Loucy (cell line): ENCODE measurements at regions not wholly inside any gene's neighbourhood (a gene's known extent, or its start where the extent isn't known, plus 50 kb on each side); places are given as distances from the start of the nearest gene placed in this dataset.

Source experiments
- H2AFZ ChIP-seq: fragments of 200-600 bp; sonication (generic); 2 replicates; pipeline ENCODE4 v1.6.0; 2016; ENCODE audit warnings: antibody characterized with exemption, mild to moderate bottlenecking, low read length, moderate library complexity
- H3F3A ChIP-seq: fragments of 200-600 bp; 2 replicates; pipeline ENCODE4 v1.6.0; 2016; ENCODE audit warnings: antibody characterized with exemption, low read depth, mild to moderate bottlenecking
- H3K27me3 ChIP-seq: fragments of 200-600 bp; sonication (generic); 2 replicates; pipeline ENCODE4 v1.6.1; 2014; ENCODE audit warnings: low read length, mild to moderate bottlenecking; ENCODE audit not compliant: insufficient read depth, poor library complexity, severe bottlenecking
- H3K36me3 ChIP-seq: fragments of 200-600 bp; sonication (generic); 2 replicates; pipeline ENCODE4 v1.6.1; 2016; ENCODE audit warnings: low read length; ENCODE audit not compliant: insufficient read depth
- H3K4me1 ChIP-seq: fragments of 200-600 bp; sonication (generic); 2 replicates; pipeline ENCODE4 v1.5.1; 2014; ENCODE audit warnings: low read length, mild to moderate bottlenecking; ENCODE audit not compliant: insufficient read depth, poor library complexity, severe bottlenecking
- H3K4me2 ChIP-seq: fragments of 200-600 bp; sonication (generic); 2 replicates; pipeline ENCODE4 v1.6.0; 2014; ENCODE audit warnings: antibody characterized with exemption, low read length, low read depth, mild to moderate bottlenecking; ENCODE audit not compliant: poor library complexity, severe bottlenecking
- H3K4me3 ChIP-seq: fragments of 200-600 bp; sonication (generic); 2 replicates; pipeline ENCODE4 v1.5.1; 2014; ENCODE audit warnings: low read length, mild to moderate bottlenecking, mixed read lengths; ENCODE audit not compliant: poor library complexity, severe bottlenecking
- H3K79me2 ChIP-seq: fragments of 200-600 bp; sonication (generic); 2 replicates; pipeline ENCODE4 v1.6.1; 2014; ENCODE audit warnings: low read length; ENCODE audit not compliant: insufficient read depth
- H3K9ac ChIP-seq: fragments of 200-600 bp; sonication (generic); 2 replicates; pipeline ENCODE4 v1.6.0; 2014; ENCODE audit warnings: mild to moderate bottlenecking, low read depth, low read length, moderate library complexity; ENCODE audit not compliant: poor library complexity, severe bottlenecking
- H3K9me2 ChIP-seq: fragments of 200-600 bp; sonication (generic); replicated peaks from 2 replicates; pipeline ENCODE4 v1.6.1; 2016; ENCODE audit warnings: low read depth, low read length, mixed read lengths
- H3K9me3 ChIP-seq: fragments of 200-600 bp; sonication (generic); 2 replicates; pipeline ENCODE4 v1.6.1; 2014; ENCODE audit warnings: mild to moderate bottlenecking, antibody characterized with exemption, low read length, low read depth; ENCODE audit not compliant: insufficient read depth
- H4K20me1 ChIP-seq: fragments of 200-600 bp; sonication (generic); 2 replicates; pipeline ENCODE4 v1.6.0; 2014; ENCODE audit warnings: antibody characterized with exemption, low read length, mild to moderate bottlenecking; ENCODE audit not compliant: insufficient read depth, poor library complexity, severe bottlenecking
- EZH2phosphoT487 ChIP-seq: fragments of 200-600 bp; IDR thresholded peaks from 2 replicates; pipeline ENCODE4 v1.6.1; 2018; ENCODE audit warnings: antibody characterized with exemption, mild to moderate bottlenecking, moderate library complexity, borderline replicate concordance
- TF ChIP-seq, protein P1 (sequence below): fragments of 200-600 bp; sonication (generic); conservative IDR thresholded peaks from 2 replicates; pipeline ENCODE4 v1.5.1; 2014; ENCODE audit warnings: mild to moderate bottlenecking, antibody characterized with exemption, low read length

GRCh38 chr12:67752226-67752732 is 103.7 kb downstream of the DYRK2 start:
- H3K9me2 ChIP-seq = 0 out of 2 replicates have a peak, but pooled peaks cover 5% of the 10 kb centered on the region
- no peaks in the 10 kb centered on the region for H3K36me3 ChIP-seq
- no peaks in the 10 kb centered on the region for H4K20me1 ChIP-seq
- no peak overlapping the region for H2AFZ ChIP-seq
- no peaks in the 10 kb centered on the region for H3F3A ChIP-seq
- no peaks in the 10 kb centered on the region for H3K27me3 ChIP-seq
- H3K4me2 ChIP-seq = no peak overlapping the region
- H3K9me3 ChIP-seq = no peaks in the 10 kb centered on the region
- no peak for TF ChIP-seq EZH2phosphoT487
- TF ChIP-seq, protein P1, sequence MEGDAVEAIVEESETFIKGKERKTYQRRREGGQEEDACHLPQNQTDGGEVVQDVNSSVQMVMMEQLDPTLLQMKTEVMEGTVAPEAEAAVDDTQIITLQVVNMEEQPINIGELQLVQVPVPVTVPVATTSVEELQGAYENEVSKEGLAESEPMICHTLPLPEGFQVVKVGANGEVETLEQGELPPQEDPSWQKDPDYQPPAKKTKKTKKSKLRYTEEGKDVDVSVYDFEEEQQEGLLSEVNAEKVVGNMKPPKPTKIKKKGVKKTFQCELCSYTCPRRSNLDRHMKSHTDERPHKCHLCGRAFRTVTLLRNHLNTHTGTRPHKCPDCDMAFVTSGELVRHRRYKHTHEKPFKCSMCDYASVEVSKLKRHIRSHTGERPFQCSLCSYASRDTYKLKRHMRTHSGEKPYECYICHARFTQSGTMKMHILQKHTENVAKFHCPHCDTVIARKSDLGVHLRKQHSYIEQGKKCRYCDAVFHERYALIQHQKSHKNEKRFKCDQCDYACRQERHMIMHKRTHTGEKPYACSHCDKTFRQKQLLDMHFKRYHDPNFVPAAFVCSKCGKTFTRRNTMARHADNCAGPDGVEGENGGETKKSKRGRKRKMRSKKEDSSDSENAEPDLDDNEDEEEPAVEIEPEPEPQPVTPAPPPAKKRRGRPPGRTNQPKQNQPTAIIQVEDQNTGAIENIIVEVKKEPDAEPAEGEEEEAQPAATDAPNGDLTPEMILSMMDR = no peak
- H3K4me3 ChIP-seq = no peak overlapping the region
- no peaks in the 10 kb centered on the region for H3K79me2 ChIP-seq
- no peaks in the 10 kb centered on the region for H3K4me1 ChIP-seq
- H3K9ac ChIP-seq = no peak overlapping the region

DNA sequence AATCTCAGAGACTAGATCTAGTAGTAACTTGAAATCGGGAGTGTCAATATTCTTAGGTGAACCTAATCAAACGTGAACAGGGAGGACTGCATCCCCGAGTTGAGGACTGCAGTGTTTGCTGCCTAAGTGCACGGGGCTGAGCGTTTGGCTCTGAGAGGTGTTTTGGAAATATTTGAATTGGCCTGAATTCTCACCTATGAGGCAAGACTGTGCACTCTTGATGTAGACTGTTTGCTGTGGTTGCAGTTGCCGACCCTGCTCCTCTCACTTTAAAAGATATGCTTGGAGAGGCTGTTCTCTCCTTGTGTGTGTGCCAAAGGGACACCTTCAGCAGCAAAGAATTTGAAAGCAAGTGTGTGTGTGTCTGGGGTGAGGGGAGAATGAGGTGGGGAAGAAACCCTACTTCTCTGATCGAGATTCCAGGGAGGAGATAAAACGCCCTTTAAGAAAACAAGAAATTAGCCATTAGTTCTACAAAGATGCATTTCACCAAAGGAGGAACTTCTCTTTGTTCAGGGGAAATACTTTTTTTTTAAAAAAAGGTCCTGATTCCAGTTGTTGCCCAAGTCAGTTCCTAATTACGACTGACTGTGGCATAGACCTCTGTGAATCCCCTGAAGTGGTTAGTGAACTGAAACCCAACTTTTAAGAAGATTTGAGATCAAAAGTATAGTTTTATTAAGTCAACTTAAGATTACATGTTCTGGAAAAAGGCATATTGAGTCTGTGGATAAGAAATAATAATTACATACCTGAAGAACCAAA is 106.6 kb downstream of the DYRK2 start:
- Histone ChIP-seq H3K4me1 (no peaks in the 10 kb centered on the region), H3F3A (no peaks in the 10 kb centered on the region), H3K9me2 (no peaks in the 10 kb centered on the region), H3K36me3 (no peaks in the 10 kb centered on the region), H2AFZ (no peak overlapping the region), H3K27me3 (no peaks in the 10 kb centered on the region), H3K4me2 (no peak overlapping the region), H3K9ac (no peak overlapping the region), H4K20me1 (no peaks in the 10 kb centered on the region), H3K9me3 (no peaks in the 10 kb centered on the region), H3K79me2 (no peaks in the 10 kb centered on the region), H3K4me3 (no peak overlapping the region)
- TF ChIP-seq EZH2phosphoT487 = no peak
- TF ChIP-seq, protein P1 = no peak

- Histone ChIP-seq H3K4me1 (no peaks in the 10 kb centered on the region), H4K20me1 (no peaks in the 10 kb centered on the region), H3K4me3 (no peak overlapping the region), H3K9me2 (no peaks in the 10 kb centered on the region), H3K79me2 (no peaks in the 10 kb centered on the region), H3F3A (no peaks in the 10 kb centered on the region), H2AFZ (no peak overlapping the region), H3K9me3 (no peaks in the 10 kb centered on the region), H3K36me3 (no peaks in the 10 kb centered on the region), H3K27me3 (no peaks in the 10 kb centered on the region), H3K4me2 (no peak overlapping the region), H3K9ac (no peak overlapping the region)
- TF ChIP-seq EZH2phosphoT487 = no peak
- TF ChIP-seq, protein P1 = no peak
Observed at GRCh38 chr12:67757651-67758050, 109.1 kb downstream of the DYRK2 start.
